ENCODE measurements at regions not wholly inside any gene's neighbourhood (a gene's known extent, or its start where the extent isn't known, plus 50 kb on each side); places are given as distances from the start of the nearest gene placed in this dataset.

GRCh38 chr6:47141963-47142362 is 99.8 kb upstream of the ADGRF1 start:
- TF ChIP-seq CTCF (IDR thresholded peaks at IDR 0.05) = no peak
- TF ChIP-seq POLR2A (IDR thresholded peaks at IDR 0.05) = no peak
